ENCODE measurements at regions not wholly inside any gene's neighbourhood (a gene's known extent, or its start where the extent isn't known, plus 50 kb on each side); places are given as distances from the start of the nearest gene placed in this dataset.

DNA sequence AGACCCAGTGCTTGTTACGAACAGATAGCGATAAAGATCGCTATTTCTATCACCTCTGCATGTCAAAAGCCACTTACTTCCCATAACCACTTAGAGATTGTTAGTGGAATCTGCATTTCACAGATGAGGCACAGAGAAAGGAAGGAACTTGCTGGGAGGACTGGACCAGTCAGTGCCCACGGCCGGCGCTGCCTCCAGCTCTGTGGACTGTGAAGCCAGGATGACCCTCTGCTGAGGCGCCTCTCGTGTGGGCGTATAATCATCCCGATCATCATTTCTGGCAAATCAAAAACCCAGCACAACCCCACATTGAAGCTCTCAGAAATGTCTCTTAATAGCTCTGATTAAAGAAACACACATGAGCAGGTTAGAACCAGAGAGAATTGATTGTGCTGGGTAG, 61.5 kb upstream of the ADRA2C start:
- no peak for DNase-seq (ENCODE audit: low spot score)

DNA sequence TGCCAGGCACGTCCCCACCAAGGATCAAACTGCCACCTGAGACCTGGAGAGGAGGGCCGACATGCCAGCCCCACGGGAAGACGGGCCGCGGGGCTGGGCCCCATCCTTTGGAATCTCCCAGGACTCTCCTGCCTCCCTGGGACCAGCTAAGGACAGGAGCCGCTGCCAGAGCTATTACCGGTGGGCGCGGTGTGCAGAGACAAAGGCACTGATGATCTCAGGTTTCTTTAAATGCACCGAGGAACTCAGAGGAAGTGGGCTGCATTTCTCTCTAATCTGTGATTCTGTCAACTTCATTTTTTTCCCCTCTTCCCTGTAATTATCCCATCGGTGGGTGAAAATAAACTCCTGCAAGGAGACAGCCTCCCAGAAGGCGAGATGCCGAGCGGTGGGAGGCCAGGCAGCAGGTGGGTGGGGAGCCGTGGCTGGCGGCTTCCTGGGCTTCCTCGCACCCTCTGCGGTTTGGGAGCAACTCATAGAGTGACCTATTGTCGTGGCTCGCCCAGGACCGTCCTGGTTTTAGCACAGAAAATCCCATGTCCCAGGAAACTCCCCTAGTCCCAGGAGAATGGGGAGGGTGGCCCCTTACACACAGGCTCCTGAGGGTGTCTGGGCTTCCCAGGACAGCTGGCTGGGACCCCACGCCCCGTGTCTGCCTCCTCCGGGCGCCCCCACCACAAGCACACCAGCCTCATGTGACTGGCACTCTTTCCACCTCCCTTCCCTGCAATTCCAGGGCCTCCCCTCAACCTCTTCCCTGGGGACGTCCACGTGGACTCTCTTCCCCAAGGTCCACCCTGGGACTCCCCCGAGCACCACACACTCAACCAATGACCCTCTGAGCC, 62.3 kb upstream of the ADRA2C start:
- no peak for DNase-seq (ENCODE audit: low spot score)

DNA sequence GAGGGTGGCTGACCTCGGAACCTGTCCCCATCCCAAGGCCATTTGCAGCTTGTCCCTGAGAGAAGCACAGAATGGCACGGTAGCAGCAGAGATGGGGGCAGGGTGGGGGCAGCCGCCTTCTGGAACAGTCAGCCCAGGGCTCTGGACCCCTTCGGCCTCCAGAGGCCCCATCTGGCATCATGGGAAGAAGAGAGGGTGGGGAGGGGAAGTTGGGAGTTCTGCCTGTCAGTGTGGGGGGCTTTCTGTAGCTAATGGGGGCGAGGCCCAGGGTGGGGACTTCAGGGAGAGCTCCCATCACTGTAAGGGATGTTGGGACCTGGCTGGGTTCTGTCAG, 62.9 kb upstream of the ADRA2C start:
- no peak for DNase-seq (ENCODE audit: low spot score)

DNA sequence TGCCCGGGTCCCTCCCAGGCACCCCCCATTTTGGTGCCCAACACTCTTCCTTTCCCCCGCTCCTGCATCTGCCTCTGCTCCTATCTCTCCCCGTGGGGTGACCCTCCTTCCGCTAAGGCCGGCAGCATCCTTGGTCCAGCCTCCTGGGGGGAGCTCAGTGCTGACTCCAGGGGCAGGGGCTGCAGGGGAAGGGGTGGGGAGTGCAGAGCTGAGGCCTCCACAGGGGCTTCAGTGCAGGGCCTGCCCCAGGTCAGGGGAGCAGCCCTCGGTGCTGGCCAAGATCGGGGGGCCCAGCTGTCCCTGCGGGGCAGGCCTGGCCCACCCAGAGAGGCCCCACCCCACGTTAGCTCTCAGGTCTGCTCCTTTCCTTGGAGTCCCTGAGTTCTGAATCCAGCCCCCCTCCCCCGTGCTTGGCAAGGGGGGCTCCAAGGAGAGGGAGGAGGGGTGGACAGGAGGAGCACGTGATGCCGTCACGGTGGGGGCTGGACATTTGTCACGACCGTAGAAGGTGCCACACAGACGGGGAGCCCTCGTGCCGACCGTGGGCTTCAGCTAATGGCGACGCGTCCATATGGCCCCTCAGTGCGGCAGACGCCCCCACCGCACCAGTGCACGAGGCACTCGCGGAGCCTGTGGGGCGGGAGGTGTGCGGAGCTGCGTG, 63.5 kb upstream of the ADRA2C start:
- no peak for DNase-seq (ENCODE audit: low spot score)

DNA sequence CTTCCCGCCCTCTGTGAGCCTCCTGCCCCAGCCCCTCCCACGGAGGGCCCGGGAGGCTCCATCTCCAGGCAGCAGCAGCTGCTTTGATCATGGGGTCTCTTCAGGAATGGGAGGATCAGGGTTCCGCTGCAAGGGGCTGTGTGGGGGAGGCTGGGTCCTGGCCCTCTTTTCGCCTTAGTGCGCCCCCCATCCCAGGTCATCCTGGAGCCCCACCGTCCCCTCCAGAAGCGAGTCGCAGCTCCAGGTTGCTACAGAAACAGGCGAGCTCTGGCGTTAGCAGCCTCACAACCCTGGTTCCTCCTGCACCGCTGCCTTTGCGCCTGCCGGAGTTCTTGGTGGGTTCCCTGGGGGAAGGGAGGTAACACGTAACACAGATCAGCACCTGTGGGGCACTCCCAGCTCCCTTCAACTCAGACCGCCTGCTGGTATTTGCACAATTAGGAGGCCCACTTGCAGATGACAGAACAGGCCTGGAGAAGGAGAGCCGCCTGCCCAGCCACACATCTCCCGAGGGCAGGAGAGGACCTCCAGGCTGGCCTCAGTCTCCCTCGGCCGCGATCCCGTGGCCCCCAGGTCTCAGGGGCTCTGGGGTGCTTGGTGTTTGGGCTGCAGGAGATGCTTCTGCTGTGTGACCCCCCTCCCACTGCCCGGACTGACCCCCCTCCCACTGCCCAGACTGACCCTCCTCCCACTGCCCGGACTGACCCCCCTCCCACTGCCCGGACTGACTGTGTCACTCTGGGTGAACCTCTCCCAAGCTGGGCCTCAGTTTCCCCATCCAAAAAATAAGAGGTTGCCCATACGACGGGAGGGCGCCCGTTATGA, 64.2 kb upstream of the ADRA2C start:
- DNase-seq (ENCODE audit: low spot score), result no peak

DNA sequence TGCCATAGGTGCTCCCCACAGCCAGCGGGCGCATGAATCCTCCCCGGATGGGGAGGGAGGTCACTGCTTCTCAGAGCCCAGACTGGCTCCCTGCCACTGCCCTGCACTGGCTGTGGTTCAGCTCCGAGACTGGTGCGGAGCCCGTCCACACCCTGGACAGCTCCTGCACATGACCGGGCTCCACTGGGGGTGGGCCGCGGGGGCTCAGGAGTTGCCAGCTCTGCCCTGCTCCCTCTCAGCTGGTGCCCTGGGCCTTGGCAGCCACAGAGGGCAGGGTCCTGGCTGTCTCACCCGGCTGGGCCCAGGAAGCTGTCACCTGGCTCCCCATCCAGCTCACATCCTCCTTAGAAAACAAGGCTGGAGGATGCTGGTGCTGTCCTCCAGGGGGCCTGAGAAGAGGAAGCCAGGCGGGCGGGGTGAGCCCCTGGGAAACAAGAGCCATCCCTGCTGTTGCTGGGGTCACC, 64.9 kb upstream of the ADRA2C start:
- DNase-seq (ENCODE audit: low spot score), result no peak

DNA sequence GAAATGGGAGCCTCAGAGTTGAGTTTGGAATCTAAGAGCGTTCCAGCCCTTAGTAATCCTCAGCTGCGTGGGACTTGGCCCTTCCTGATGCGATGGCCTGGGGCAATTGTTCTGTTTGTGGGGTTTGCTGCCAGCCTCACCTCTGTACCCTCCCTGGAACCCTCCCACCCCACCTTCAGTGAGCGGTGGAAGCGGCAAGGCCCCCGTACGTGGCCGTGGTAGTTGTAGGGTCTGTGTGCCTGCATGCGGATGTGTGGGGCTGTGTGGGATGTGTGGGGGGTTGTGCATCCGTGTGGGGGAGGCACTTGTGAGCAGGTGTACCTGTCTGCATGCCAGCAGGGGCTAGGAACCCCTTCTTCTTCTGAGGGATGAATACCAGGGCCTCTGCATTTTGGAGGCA, 65.4 kb upstream of the ADRA2C start:
- no peak for DNase-seq (ENCODE audit: low spot score)

DNA sequence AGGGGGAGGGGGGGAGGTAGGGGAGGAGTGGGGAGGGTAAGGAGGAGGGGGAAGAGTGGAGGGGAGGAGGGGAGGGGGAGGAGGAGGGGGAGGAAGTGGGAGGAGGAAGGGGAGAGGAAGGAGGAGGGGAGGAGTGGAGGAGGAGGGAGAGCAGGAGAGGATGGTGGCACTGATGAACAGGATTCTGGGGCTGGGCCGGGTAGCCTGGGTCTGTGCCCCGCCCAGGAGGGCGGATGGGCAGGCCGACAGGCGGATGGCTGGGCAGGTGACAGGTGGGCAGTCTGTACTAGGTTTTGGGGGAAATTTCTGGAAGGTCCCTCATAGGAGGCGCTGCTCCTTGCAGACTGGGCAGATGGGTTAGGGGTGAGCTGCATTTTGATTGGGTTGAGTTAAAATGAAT, 66.0 kb upstream of the ADRA2C start:
- no peak for DNase-seq (ENCODE audit: low spot score)

DNA sequence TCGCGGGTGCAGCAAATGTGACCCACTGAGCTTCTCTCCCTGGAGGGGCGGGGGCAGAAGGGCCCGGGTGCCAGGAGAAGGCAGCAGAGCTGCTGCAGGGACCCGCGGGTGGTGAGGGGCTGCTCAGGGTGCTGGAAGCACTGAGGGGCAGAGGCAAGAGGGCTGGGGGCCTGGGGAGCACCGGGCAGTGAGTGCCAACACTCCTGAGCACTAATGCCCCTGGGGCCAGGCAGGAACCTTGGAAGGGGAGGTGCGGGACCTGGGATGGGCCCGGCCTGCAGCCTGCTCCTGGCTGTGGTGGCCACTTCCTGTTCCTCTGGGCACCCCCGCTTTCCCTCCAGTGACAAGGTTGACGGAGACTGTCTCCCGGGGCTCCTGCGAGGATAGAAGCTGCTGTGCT, 66.5 kb upstream of the ADRA2C start:
- DNase-seq (ENCODE audit: low spot score), result no peak

DNA sequence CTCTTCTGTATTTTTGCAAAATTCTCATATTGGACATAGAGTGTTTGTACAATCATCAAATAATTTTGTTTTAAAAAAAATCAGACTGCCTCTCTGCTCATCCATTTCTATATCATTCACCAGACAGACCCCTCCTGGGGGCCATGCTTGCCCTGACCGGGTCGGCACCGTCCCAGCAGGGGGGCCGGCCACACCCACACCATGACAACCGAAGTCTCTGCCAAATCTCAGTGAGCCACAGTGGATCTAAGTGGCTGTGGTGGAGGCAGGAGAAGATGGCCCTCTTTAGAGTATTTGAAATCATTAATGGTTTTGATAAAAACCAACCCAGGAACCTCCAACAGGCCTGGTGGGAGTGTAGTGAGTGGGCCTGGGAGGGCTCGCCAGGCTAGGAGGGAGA, 66.9 kb upstream of the ADRA2C start:
- no peak for DNase-seq (ENCODE audit: low spot score)

DNA sequence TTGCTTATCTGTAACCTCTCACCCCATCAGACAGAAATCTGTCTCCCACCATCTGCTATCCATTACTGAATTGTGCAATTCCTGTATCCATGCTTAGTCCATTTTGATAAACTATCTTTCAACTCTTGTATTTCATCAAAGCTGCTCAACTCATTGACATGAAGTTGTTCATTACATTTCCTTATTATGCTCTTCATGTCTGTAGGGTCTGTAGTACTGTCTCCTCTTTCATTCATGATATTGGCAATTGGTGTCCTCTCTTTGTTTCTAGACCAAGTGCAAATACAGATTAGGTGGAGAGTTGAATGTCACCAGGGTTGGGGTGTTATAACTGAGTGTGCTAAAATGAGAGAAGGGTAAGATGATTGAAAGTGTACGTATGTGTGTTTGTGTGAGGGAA, 69.2 kb upstream of the ADRA2C start:
- DNase-seq (ENCODE audit: low spot score), result no peak

DNA sequence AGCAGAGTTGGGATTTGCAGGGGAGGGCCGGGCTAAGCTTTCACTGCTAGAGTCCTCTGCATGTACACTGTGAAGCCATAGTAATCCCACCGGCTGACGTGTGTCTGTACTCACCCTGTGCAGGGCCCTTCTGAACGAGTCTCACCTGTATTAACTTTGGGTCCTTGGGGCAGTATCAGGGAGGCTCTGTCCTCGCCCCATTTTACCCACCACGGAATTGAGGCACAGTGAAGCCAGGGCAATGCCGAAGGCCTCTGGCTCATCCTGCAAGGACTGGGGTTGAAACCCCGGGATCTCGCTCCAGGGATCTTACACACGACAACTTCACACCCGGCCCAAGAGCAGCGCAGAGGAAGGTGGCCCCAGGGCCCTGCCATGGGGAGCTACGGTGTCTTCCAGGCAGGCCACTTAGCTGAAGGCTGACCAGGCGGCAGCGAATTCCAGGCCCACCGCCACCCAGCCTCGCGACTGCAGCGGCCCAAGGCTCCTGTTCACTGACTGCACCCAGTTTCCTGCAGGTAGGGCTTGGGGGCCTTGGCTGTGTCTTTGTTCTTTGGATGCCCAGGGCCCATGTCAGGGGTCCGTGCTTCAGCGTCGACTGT, 75.5 kb upstream of the ADRA2C start:
- DNase-seq (ENCODE audit: low spot score), result no peak

DNA sequence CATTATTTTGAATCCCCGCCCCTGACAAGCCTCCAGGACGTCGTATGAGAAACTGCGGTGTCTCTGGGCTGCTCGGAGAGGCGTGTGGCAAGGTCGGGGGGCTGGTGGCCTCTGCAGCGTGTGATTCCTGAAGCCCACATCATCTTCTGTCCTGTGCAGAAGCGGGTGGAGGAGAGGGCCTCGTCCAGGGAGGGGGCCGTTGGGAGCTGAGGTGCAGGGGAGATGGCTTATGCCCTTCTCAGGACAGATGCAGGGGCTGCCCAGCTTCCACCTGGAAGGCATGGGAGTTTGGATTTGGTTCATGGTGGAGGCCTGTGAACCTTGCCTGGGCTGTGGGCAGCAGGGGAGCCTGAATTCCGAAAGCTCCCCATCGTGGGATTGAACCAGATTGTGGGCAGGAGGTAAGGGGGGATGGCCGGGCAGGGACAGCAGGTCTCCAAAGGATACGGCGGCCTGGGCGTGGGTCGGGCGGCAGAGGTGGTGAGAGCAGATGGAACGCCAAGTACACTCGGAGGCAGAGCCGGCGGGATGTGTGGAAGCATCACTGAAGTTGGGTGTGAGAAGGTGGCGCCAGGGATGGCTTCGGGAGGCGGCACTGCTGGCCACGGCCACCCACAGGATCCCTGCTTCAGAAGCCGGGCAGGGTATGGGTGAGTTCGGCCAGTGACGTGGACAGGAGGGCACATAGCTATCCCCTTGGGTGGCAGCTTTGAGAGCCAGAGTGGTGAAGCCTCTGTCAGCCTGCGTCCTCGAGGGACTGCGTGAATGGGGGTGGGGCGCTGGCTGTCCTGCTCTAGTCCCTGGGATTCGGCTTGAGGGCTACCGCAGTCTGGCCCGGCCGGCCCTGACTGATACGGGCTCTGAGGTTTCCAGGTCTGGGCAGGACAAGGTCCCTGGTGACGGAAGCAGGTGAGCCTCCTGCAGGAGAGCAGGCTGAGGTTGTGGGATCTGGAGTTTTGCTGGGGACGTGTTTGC, 76.3 kb upstream of the ADRA2C start:
- DNase-seq (ENCODE audit: low spot score), result no peak

DNA sequence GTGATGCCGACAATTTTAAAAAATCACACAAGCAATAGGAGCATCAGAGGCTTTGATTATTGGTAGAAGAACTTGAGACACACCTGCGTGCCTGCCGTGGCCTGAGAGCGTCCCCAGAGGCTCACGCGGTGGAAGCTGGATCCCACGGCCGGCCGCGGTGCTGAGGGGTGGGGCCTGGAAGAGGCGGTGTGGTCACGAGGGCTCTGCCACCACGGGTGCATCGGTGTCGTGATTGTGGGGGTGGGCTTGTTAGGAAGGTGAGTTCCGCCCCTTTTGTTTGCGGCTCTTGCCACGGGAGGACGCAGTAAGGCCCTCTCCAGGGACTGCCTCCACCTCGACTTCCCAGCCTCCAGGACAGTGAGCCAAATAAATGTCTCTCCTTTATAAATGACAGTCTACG, 77.2 kb upstream of the ADRA2C start:
- no peak for DNase-seq (ENCODE audit: low spot score)

DNA sequence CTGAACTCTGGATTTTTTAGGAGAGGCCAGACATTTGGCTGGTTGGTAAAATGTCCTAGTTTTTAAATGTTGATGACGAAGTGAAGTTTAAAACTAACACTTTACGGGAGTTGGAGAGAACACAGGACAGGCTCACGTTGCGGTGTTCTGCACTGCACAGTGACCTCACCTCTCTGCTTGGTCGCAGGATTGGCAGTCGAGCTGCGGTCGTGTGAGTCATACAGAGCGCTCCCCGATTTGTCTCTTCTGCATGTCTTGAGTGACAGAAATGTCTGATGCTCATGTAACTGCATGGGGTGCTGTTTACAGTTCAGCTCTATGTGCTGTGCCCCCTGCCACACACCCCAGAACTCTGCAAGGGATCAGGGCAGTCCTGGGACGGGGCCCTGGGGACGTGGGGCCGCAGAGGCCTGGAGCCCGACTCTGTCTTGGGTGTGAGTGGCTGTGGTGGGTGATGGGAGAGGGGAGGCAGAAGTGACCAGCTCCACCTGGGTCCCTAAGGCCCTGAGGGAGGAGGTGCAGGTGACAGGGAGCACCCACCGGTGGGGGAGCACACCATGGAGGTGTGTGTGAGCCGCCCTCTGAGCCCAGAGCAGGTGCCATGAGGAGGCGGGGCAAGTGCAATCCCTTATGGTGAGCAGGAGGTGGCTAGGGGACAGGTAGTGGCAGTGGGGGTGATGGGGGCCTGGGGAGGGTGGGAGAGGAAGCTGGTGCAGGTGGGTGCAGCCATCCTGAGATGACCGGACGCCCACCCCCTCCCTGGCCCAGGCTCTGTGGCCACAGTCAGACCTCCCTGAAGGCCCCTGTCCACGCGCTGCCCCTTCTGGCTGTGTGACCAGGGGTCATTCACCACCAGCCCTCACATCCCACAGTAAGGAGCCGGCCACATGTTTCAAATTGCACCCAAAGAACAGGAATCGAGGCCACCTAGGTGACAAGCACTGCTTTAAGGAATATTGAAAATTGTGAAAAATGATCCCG, 77.9 kb upstream of the ADRA2C start:
- no peak for DNase-seq (ENCODE audit: low spot score)

DNA sequence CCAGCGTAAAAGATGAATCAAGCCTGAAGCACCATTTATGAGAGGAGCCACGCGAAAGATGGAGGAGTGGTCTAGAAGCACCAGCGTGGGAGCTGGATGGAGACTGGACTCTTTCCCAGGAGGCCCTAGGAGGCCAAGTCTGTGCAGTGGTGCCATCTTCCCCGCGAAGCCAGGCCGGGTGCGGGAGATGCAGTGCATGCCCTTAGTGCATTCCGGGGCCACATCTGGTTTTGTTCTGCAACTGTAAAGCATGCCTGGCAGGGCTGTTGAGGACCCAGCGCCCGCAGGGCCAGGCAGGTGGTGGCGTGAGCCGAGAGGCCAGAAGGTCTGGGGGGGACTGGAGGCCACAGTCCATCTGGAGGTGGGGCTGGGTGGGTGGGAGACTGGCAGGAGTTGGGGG, 78.6 kb upstream of the ADRA2C start:
- DNase-seq (ENCODE audit: low spot score), result no peak

DNA sequence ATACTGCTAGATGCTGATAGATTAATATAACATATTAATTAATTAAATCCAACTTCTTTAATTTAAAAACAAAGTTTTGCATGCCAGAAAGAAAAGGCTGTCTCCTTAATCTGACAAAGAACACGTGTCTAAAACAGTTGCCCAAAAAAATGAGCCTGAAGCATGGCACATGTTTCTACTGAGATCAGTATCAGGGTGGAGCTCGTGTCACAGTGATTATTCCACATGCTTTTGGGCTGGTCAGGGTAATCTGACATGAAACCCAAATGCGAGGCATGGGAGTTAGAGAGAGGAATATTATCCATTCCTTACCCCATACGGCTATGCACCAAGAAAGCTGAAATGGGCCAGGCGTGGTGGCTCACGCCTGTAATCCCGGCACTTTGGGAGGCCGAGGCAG, 79.4 kb upstream of the ADRA2C start:
- no peak for DNase-seq (ENCODE audit: low spot score)

DNA sequence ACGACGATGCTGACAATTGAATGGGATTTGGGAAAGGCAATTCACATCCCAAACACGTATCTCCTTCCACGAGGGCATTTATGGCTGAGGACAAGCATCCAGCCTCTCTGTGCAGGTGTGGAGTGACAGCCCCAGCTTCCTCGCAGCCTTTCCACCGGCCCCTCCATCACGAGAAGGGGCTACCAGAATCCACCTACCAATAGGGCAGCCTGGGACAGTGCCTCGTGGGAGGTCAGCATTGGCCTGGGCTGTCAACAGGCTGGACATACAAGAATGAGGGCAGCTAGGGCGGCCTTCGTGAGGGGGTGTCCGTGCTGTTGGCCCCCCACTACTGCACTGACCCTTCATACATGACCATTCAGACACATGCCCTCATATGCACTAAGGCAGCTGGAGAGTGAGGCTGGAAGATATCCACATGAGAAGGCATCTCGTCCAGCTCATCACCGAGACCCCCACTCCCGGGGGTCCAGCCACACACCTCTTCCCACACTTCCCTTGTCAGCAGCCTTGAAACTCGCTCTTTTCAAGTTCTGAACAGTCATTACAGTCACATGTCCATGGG, 81.0 kb upstream of the ADRA2C start:
- no peak for DNase-seq (ENCODE audit: low spot score)

DNA sequence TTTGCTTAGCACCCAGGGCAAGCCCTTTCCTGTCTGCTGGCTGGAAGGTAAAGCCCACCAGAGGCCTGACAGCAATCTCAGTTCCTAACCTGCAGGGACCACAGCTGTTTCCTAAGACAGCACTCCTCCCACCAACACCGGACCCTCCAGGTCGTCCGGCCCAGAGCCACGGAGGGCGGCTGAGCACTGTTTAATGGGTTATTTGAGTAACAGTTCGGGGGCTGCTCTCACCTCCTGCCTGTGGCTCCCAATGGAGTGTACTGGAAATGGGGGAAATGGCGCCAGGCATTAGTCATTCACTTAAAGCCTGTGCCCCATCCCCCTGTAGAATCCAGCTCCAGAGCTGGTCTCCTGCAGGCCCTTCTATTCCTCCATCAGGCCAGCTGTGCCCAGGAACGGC, 81.6 kb upstream of the ADRA2C start:
- DNase-seq (ENCODE audit: low spot score), result no peak

All from pons (tissue), 1 donor.